ENCODE measurements at regions not wholly inside any gene's neighbourhood (a gene's known extent, or its start where the extent isn't known, plus 50 kb on each side); places are given as distances from the start of the nearest gene placed in this dataset.

DNA sequence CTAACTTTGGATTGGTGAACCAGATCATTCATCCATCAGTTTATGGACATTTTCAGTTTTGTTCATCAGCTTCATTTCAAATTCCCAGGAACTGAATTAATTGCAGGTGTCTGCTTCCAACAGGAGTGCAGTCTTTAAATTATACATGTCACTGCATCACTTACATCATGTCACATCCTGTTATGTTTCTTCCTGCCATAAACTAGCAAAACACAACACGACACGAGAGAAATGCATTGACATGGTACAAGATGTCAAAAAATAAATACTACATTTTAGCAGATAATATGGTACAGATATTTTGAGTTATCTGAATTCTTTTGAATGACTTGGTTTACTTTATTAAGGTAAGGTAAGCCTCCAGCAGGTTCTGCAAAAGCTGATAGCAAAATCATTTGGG lies 415.5 kb downstream of the NR2F1-AS1 start:
- TF ChIP-seq POLR2A (IDR thresholded peaks at IDR 0.05): no peak
- TF ChIP-seq, protein P1, sequence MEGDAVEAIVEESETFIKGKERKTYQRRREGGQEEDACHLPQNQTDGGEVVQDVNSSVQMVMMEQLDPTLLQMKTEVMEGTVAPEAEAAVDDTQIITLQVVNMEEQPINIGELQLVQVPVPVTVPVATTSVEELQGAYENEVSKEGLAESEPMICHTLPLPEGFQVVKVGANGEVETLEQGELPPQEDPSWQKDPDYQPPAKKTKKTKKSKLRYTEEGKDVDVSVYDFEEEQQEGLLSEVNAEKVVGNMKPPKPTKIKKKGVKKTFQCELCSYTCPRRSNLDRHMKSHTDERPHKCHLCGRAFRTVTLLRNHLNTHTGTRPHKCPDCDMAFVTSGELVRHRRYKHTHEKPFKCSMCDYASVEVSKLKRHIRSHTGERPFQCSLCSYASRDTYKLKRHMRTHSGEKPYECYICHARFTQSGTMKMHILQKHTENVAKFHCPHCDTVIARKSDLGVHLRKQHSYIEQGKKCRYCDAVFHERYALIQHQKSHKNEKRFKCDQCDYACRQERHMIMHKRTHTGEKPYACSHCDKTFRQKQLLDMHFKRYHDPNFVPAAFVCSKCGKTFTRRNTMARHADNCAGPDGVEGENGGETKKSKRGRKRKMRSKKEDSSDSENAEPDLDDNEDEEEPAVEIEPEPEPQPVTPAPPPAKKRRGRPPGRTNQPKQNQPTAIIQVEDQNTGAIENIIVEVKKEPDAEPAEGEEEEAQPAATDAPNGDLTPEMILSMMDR (IDR thresholded peaks at IDR 0.05): no peak
